ENCODE measurements at regions not wholly inside any gene's neighbourhood (a gene's known extent, or its start where the extent isn't known, plus 50 kb on each side); places are given as distances from the start of the nearest gene placed in this dataset.

DNA sequence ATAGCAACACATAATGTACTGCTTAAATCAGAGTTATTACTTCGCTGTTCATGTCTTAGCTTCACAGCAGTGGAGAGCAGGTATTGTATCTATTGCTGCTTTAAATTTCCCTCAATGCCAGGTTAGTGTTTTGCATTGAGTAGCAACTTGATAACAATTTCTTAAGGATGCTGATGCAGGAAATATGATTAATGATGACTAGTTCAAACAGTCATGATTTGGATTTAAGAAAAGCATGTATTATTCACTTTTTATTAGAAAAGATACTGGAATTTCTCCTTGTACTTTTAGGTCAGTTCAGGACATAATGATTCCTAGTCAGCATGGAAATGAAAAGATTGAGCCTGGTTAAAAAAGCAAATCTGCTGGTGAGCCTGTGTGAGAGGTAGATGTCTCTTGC, 67.2 kb upstream of the ARHGAP29 start:
- TF ChIP-seq, protein P1, sequence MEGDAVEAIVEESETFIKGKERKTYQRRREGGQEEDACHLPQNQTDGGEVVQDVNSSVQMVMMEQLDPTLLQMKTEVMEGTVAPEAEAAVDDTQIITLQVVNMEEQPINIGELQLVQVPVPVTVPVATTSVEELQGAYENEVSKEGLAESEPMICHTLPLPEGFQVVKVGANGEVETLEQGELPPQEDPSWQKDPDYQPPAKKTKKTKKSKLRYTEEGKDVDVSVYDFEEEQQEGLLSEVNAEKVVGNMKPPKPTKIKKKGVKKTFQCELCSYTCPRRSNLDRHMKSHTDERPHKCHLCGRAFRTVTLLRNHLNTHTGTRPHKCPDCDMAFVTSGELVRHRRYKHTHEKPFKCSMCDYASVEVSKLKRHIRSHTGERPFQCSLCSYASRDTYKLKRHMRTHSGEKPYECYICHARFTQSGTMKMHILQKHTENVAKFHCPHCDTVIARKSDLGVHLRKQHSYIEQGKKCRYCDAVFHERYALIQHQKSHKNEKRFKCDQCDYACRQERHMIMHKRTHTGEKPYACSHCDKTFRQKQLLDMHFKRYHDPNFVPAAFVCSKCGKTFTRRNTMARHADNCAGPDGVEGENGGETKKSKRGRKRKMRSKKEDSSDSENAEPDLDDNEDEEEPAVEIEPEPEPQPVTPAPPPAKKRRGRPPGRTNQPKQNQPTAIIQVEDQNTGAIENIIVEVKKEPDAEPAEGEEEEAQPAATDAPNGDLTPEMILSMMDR (IDR thresholded peaks at IDR 0.05; ENCODE audit: low read depth, low read length, missing control alignments) = no peak
- no peak for DNase-seq (ENCODE audit: low read depth)
- H3K4me3 ChIP-seq (ENCODE audit: low read depth, low read length) = no peak overlapping the region

DNA sequence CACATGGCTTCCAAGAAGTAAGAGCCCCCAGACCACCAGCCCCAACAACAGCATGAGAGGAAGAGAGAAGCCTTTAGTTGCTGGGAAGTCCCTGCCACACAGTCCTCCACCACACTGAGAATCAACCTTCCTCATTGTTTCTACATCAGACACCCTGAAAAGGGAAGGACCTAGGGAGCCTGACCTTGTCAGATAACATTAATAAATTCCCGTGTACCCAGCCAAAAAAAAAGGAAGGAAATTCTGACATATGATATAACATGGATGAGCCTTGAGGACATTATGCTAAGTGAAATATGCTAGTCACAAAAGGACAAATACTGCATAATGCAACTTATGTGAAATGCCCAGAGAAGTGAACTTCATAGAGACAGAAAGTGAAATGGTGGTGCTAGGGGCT, 65.6 kb upstream of the ARHGAP29 start:
- no peak overlapping the region for H3K4me3 ChIP-seq (ENCODE audit: low read depth, low read length)
- DNase-seq (ENCODE audit: low read depth) = no peak
- TF ChIP-seq, protein P1 (IDR thresholded peaks at IDR 0.05; ENCODE audit: low read depth, low read length, missing control alignments) = no peak

DNA sequence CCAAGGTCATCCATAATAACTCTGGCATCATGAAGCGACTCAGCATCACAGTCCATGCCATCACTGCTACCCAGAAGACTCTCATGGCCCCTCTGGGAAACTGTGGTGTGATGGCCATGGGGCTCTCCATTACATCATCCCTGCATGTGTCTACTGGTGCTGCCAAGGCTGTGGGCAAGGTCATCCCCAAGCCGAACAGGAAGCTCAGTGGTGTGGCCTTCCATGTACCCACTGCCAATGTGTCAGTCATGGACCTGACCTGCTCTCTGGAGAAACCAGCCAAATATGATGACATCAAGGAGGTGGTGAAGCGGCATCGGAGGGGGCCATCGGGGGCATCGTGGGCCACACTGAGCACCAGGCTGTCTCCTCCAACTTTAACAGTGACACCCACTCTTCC, 65.1 kb upstream of the ARHGAP29 start:
- TF ChIP-seq, protein P1 (IDR thresholded peaks at IDR 0.05; ENCODE audit: low read depth, low read length, missing control alignments) = no peak
- no peak overlapping the region for H3K4me3 ChIP-seq (ENCODE audit: low read depth, low read length)
- DNase-seq (ENCODE audit: low read depth) = no peak

GRCh38 chr1:94301186-94301585, 63.8 kb upstream of the ARHGAP29 start:
- H3K4me3 ChIP-seq (ENCODE audit: low read depth, low read length) = no peak overlapping the region
- TF ChIP-seq, protein P1 (IDR thresholded peaks at IDR 0.05; ENCODE audit: low read depth, low read length, missing control alignments) = no peak
- no peak for DNase-seq (ENCODE audit: low read depth)

DNA sequence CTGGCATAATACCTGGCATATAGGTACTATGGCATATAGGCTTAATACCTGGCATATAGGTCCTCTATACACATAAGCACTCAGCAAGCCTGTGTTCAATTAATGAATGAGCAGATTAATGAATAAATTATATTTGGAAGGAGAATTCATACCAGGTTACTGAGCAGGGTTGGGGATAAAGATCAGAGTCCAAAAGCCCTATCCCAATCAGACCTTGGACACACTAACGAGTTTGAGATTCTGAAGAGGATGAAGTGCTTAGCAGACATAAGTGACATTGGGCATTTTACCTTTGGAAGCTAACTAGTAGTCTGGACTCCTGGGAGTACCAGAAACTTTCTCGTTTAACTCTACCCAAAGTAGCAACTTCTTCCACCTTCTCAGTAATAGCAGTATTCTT, 63.3 kb upstream of the ARHGAP29 start:
- DNase-seq (ENCODE audit: low read depth) = no peak
- TF ChIP-seq, protein P1 (IDR thresholded peaks at IDR 0.05; ENCODE audit: low read depth, low read length, missing control alignments) = no peak
- no peak overlapping the region for H3K4me3 ChIP-seq (ENCODE audit: low read depth, low read length)

GRCh38 chr1:94299627-94300553, 62.5 kb upstream of the ARHGAP29 start:
- no peak overlapping the region for H3K4me3 ChIP-seq (ENCODE audit: low read depth, low read length)
- DNase-seq (ENCODE audit: low read depth) = no peak
- TF ChIP-seq, protein P1 (IDR thresholded peaks at IDR 0.05; ENCODE audit: low read depth, low read length, missing control alignments) = no peak

GRCh38 chr1:94298861-94299260, 61.5 kb upstream of the ARHGAP29 start:
- H3K4me3 ChIP-seq (ENCODE audit: low read depth, low read length) = no peak overlapping the region
- TF ChIP-seq, protein P1 (IDR thresholded peaks at IDR 0.05; ENCODE audit: low read depth, low read length, missing control alignments) = no peak
- no peak for DNase-seq (ENCODE audit: low read depth)

Measured in GM12864 (cell line).